DMS 273 treated with DMSO at 0.1 percent for 48 hours (cell line): ENCODE measurements at regions not wholly inside any gene's neighbourhood (a gene's known extent, or its start where the extent isn't known, plus 50 kb on each side); places are given as distances from the start of the nearest gene placed in this dataset.
"Not testable (repeated sequence)": the region's sequence is repeated elsewhere in the genome, so short reads cannot be mapped to it uniquely, and the experiment has no call there.

Experiments
- DNase-seq: peaks from one replicate; lab custom pipeline; 2025; lab: John Stamatoyannopoulos, UW

DNA sequence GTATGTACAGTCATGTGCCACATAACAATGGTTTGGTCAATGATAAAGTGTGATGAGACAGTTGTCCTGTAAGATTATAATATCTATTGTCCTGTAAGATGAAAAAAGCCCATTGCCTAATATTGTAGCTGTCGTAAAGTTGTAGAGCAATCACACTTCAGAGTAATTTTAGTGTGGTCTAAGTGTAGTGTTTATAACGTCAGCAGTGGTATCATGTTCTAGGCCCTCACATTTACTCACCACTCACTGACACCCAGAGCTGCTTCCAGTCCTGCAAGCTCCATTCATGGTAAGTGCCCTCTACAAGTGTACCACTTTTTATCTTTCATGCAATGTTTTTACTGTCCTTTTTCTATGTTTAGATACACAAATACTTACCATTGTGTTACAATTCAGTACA, 259.9 kb upstream of the RAB4A start:
- DNase-seq = no peak

GRCh38 chr1:229012823-229013222, 258.1 kb upstream of the RAB4A start:
- no peak for DNase-seq

DNA sequence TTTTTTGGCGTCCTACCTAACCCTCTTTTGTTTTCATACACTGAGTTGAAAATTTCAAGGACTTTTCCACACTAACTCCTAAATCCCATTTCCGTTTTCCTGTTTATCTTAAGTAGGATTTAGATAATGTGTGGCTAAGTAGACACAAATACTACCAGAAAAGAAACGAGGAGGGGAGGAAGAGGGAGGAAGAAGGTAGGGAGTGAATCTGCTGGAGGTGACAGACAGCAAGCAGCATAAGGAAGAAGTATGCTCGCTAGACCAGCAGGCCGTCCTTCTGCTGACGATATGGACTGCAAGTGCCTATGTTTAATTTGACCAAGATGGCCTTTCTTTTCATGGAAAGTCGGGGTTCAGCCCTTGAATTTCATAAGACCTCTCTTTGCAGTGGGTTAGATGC, 256.9 kb upstream of the RAB4A start:
- DNase-seq = no peak

DNA sequence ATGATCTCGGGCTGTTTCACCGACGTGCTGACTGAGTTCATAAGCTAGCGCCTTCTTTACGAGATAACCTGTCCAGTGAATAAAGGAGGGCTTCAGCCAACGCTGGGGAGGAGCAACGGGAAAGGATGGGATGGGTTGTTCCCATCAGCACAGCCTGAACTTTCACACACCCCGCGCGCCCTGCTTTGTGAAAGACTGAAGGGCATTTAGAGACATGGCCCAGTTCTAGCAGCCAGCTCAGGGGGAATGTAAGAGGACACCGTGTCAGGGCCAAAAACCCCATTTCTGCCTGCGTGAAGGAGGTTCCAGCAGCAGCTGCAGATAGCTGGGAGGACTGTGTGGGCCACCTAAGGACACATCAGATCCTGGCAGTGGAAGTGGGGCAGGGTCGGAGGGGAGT, 255.1 kb upstream of the RAB4A start:
- DNase-seq = no peak

DNA sequence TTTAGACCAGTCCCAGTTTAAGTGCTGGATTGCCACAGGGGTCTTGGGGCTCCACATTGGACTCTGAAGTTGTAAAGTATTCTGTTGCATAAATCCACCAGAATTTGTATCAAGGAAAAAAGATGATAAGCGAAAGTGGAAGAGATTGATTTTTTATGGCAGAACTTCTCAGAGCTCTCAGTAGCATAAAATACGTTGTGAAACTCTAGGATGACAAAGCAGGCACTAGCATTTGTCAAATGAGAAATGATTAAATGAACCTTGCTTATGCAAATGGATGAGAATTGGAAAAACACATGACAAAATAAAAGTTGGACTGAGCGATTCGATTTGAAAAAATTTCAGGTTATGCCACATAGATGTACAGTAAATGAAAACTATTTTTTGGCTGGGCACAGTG, 253.8 kb upstream of the RAB4A start:
- no peak for DNase-seq

- DNase-seq = no peak
Measured at GRCh38 chr1:229018674-229019295, 252.1 kb upstream of the RAB4A start.

DNA sequence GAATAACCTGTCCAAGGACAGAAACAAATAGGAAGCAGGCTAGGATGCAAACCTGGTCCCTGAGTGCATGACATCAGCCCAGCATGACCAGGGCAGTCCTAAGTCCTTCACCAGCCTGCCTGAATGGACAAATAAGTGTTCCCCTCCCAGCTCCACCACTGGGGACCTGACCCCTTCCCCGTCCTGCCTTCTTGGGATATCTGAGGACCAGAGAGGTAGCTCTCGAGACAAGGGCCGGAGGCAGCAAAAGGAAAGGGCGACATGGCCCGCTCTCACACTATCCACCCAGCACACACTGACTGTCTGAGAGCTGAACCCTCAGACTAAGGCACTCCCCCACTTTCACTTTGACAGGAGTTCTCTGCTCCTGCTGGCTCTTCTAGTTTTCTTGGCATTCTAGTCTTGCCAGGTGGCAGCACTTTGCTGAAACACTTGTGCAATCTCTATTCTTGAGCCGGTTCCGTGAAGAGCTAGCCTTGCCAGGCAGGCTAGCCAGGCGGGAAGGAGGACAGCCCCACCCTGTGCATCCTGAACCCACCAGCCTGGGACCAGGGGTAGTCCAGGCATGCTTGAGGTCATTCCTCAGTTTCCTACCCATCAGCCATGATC, 251.1 kb upstream of the RAB4A start:
- no peak for DNase-seq

DNA sequence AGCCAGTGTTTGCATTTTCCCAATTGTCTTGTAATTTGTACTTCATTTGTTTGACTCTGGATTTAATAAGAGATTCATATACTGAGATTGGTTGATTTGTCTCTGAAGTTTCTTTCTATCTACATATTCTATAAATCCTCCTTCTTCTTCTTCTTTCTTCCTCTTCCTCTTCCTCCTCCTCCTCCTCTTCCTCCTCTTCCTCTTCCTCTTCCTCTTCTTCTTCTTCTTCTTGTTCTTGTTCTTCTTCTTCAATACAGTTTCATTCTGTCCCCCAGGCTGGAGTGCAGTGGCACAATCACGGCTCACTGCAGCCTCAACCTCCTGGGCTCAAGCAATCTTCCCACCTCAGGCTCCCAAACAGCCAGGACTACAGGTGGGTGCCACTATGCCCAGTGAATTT, 249.9 kb upstream of the RAB4A start:
- not testable (repeated sequence) for DNase-seq

DNA sequence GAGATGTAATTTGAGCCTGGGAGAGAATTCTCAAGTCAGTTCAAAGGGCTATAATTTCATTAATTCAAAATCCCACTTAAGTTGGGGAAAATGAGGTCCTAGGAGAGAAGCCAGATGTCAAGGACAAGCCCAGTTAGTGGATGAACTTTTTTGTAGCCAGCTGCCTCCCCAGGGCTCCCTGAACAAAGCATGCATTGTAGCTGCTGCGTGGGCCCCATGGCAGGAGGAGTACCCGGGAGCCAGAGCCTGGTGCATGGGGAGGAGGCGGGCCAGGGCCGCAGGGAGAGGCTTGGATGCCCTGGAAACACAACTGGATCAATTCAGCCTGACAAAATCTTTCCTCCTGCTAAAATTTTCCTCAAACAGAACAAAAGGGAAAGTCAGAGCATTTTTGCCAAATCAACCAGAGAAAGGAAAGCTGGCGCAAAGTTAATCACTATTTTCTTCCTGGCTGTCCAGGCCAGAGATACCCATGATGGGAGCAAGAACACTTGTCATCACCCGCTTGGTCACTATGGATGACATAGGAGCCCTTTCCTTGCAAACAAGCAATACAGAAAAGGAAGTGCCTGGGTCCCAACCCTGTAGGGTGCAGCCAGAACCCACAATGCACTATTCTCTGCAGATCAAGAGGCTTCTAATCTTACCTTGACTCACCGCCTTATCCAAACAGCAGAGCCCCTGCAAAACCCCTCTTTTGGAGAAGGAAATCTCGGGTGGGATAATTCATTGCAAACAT, 248.1 kb upstream of the RAB4A start:
- DNase-seq = peak; percentile 21

DNA sequence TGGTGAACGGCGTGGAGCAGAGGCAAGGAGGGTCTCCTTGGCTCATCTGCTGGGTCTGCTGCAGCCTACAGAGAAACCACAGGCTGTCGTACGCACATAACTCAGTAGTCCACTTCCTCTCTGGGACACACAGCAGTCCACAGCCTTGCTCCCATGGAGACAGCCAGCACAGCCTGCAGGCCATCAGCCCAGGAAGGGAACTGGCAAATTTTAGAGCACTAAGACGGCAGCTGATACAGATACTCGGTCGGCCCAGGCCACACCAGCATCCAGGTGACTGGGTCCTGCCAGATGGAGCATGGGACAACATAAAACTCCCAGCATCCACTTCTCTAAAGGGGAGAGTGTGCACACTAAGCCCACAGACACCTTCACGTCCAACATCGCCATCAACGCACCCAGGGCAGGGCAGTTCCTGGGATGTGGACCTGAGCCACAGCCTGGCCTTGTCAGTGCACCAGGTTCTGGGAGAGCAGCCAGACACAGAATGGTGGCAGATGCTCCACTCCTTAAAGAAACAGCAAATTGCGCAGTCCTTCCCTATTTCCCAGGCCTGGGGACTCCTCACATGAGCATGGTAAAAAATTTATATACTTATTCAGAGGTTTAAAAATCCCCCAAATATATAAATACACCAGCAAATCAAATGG, 247.1 kb upstream of the RAB4A start:
- no peak for DNase-seq

DNA sequence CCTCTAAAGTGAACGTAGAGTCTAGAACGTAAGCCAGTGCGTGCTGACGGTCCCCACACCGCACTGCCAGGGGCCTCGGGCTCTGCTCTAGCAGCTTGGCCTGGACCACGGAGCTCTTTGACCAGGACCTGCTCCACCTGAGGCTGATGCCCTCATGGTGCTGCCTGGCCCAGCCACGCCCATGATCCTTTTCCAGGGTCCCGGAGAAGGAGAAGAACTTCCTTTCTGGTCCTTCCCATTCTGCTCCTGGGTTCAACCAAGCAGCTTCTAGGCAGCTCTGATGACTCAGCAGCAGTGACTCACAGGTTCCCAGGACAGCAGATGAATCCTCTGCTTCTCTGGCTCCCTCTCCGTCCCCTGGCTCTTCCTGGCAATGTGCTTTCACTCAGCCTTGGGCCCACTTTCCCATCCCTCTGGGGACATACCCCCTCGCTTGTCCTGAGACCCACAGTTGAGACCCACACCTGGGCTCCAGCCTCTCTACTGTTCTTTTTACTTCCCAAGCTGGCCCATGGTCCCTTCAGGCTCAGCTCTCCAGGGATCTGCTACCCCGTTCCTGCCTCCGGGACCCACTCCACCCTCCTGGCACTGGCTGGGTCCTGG, 246.3 kb upstream of the RAB4A start:
- no peak for DNase-seq

DNA sequence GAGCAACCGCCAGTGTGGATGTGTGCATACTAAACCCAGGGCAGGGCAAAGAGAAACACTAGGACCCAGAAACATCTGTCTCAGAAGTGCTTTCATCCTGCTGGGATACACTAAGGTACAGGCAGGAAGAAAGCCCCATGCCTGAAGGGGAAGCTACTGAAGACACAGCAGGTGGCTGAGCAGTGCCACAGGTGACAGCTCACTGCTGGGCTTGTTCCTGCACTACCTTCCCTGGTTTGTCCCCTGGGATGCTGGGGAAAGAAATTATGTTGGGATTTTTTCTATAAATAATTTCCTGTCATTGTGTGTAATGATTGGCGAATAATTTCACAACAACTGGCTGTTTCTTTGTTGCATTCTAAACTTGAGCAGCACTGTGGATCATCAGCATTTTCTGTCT, 245.3 kb upstream of the RAB4A start:
- no peak for DNase-seq

DNA sequence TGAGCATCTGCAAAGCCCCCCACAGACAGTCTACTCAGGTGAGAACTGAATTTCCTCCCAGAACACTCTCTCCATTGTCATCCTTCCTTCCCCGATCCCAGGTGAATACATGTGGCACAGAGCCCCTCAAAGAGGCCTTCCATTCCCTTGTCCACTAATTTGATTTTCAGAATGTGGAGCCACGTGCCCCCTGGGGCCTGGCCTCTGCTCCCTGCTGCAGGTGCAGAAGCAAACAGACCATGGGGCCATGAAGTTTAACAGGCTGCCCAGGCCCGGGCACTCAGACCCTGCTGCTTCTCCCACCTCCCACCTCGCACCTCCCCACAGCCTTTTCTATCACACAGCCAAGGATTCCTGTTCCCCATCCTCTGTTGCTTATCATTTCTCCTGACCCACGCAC, 243.8 kb upstream of the RAB4A start:
- DNase-seq = no peak

GRCh38 chr1:229027622-229028182, 243.2 kb upstream of the RAB4A start:
- no peak for DNase-seq

DNA sequence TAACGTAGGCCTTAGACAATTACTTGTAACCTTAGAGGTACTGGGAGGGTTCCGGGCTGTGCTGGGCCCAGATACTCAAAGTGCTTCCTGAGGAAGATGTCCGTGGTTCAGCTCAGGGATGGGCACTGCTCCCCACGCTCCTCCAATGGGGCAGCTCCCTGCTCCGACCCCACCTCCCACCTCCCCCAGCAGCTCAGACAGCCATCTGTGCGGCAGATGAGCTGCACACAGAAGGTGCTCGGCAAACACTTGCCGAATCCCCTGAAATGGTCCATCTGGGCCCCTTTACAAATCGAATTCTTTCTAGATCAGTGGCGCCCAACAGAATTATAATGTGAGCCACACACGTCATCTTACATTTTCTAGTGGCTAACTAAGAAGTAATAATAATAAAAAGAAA, 242.4 kb upstream of the RAB4A start:
- DNase-seq = peak; percentile 93

GRCh38 chr1:229028987-229029878, 241.7 kb upstream of the RAB4A start:
- peak; percentile 56 for DNase-seq

DNA sequence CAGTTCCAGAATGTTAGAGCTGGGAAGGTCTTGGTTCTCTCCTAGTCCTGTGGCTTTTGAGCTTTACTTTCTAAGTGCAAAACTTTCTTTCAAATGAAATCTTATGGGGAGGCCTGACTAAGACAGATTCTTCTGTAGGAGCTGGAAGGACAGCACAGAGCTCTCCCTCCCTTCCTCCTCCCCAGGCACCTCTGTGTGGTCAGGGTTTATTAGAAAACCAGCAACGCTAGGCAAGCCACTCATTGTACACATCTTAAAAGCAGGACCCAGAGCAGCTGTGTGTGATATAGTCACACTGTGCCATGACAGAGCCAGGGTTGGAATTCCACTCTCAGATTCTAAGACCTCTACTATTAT, 241.1 kb upstream of the RAB4A start:
- no peak for DNase-seq

DNA sequence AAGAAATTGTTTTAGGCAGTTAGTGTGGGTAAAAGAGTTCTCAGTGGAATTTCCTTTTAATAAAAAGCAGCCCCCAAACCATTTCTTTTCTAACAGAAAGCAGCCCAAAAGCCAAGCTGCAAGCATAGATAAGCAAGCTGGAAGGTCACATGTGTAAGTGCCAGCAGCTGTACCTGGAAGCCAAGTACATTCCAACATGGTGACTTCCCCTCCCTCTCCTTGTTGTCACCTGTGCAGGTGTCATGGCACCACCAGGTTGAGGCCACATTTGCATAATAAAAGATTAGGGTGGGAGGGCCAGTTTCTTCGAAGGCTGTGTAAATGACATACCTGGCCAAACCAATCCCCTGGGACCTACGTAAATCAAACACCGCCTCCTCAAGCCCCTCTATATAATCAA, 240.3 kb upstream of the RAB4A start:
- no peak for DNase-seq

DNA sequence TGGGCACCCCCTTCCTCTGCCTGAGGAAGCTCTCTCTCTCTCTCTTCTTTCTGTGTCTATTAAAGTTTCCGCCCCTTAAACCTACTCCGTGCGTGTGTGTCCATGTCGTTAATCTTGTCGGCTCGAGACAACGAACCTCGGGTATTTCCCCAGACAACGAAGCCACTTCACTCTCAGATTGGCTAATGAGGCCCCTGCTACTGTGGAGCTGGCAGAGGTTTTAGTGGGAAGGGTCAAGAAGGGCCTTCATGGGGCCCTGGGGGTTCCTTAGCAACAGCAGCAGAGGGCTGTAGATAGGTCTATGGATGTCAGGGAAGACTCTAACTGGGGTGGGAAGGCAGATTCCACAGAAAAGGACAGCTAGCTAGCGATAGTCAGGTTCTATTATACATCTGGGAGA, 239.8 kb upstream of the RAB4A start:
- DNase-seq = no peak

DNA sequence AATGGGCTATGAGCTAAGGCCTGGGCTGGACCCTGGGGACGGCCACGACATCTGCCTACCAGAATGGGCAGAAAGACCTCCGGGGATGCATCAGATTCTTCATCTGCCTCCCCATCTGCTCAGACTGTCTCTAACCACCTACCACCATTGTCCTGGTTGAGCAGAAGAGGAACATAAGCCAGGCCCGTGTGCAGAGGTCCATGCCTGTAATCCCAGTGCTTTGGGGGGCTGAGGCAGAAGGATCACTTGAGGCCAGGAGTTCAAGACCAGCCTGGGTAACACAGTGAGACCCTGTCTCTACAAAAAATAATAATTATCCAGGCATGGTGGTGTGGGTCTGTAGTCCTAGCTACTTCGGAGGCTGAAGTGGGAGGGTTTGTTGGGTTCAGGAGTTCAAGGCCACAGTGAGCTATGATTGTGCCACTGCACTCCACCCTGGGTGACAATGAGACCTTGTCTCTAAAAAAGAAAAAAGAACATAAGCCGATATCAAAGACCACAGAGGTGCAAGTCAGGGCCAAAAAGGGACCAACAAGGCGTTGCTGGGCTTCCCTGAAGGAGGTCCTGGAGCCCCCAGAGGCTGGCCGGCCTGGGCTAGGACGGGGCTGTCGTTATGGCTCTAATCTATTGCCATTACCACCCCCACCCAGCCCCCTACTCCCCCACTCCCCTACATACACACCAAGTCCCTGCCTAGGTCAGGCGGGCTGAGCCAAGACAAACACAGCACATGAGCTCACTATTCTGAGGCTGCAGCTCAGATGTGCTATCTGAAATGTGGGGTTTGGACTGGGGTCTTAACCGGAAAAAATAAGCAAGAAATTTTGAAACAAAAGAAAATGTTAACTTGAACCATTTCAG, 239.2 kb upstream of the RAB4A start:
- DNase-seq = peak; percentile 91
